GM13977 (cell line): ENCODE measurements at regions not wholly inside any gene's neighbourhood (a gene's known extent, or its start where the extent isn't known, plus 50 kb on each side); places are given as distances from the start of the nearest gene placed in this dataset.

Experiments
- DNase-seq: peaks from one replicate; pipeline ENCODE4 v3.0.0; 2012; ENCODE audit warnings: low spot score
- in situ Hi-C: fragments of 300-500 bp; cut with MboI; formaldehyde crosslinking; loops from one replicate; pipeline ENCODE4 v1.12.0; 2022; ENCODE audit warnings: low sequenced_read_pairs, low pct_unique_long_range_greater_than_20kb, mixed read lengths, inconsistent platforms; ENCODE audit not compliant: unreplicated experiment
- TF ChIP-seq, protein P1 (sequence below): IDR thresholded peaks from 2 replicates; pipeline ENCODE4 v1.5.1; 2012; ENCODE audit warnings: mild to moderate bottlenecking, control low read depth; ENCODE audit not compliant: insufficient read depth; ENCODE audit errors: extremely low read depth, missing control alignments

DNA sequence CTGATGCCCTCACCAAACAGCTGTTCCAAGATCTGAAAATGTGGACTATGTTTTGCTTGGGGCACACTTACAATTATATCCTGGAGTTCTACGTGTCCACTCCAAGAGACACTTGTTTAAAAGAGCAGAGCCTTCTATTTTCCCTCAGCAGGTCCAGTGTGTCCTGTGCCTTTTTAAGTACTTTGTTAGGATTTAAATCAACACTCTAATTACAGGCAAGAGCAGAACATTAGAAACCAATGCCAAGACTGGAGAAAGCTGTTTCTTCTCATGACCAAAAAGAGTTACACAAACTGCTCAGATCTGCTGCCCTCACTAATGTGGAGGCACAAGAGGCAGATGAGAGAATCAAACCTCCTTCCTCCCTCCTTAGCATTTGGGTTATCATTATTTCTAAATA is 452.9 kb downstream of the LMO4 start:
- in situ Hi-C loops = no loop called here

DNA sequence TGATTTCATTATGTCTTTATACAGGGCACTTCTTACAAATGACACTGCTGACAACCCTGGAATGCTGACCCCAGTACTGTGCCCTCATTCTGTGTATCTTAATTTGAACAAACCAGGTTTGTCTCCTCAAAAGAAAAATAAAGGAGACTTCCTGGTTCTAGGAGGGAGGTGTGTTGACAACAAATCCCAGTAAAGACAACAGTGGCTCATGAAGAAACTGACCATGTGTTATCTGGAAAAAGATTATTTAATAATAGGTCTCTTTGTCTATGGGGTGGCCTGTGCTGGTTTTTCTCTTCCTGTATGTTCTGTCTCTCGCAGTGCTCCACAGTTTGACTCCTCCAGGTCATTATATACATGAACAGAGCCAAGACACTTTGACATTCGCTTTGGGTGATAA is 454.6 kb downstream of the LMO4 start:
- in situ Hi-C loops = no loop called here
- TF ChIP-seq, protein P1, sequence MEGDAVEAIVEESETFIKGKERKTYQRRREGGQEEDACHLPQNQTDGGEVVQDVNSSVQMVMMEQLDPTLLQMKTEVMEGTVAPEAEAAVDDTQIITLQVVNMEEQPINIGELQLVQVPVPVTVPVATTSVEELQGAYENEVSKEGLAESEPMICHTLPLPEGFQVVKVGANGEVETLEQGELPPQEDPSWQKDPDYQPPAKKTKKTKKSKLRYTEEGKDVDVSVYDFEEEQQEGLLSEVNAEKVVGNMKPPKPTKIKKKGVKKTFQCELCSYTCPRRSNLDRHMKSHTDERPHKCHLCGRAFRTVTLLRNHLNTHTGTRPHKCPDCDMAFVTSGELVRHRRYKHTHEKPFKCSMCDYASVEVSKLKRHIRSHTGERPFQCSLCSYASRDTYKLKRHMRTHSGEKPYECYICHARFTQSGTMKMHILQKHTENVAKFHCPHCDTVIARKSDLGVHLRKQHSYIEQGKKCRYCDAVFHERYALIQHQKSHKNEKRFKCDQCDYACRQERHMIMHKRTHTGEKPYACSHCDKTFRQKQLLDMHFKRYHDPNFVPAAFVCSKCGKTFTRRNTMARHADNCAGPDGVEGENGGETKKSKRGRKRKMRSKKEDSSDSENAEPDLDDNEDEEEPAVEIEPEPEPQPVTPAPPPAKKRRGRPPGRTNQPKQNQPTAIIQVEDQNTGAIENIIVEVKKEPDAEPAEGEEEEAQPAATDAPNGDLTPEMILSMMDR = no peak
- no peak for DNase-seq

More for the DNA sequence above, 452.9 kb downstream of the LMO4 start:
- TF ChIP-seq, protein P1 = no peak
- DNase-seq = no peak

DNA sequence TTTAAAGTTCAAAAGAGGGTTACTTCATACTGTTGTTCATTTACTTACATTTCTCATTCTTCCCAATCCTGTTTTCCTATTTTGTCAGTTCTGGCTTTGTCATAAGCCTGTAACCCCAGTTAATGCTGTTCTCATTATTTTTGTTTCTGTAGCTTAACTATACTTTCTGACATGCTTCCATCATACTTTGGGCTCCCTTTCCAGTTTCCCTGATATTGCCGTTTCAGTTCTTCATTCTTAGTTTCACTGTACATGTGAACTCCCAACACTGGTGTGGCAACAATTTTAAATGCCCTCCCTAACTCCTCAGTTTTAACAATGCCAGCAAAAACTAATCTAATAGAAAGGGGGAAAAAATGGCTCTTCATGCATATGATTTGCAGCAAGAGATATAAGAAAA is 456.7 kb downstream of the LMO4 start:
- DNase-seq = no peak
- in situ Hi-C loops = no loop called here
- TF ChIP-seq, protein P1 = no peak

DNA sequence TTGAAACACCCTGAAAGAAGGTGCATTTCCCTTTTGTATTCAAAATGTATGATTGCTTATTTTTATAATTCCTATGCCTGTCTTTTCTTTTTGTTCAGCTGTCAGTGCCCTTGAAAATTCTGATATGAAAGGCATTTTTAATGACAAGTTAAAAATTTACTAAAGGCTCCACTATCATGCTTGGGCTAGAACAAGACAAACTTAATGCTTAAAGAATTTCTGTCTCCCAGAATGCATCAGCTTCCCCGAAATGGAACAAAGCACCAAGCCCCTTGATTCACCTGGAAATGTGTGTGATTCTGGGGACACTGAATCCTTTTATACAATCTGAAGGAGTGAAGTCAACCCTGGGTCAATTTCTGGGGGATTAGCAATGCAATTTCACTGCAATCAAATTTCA is 457.5 kb downstream of the LMO4 start:
- TF ChIP-seq, protein P1 = no peak
- in situ Hi-C loops = no loop called here
- no peak for DNase-seq

DNA sequence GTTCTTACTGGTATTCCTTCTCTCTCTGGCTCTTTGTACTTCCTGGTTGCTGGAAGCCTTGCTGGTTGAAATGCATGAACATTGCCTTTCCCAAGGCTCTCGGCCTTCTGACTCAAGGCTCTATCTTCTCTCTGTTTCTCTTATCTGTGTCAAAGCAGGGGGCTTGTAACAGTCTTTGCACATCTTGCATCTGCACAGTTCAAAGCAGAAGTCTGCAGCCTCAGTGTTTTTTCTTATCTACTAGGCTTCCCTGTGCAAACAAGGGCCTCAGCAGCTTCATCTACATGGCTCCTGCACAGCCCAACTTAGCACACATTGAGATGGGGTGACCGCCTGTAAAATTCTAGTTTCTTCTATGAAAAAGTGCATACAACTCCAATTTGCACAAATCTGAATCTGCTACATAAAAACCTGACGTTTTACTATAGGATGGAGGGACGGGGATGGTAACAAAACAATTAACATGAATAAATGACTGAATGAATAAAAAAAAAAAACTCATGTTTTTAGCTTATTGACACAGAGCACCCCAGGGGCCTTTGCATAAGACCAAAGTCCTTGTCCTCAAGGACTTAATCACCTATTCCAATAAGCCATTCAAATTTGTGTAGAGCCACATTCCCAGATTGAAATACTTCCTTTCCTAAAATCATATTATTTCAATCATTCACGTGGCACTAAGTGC is 458.3 kb downstream of the LMO4 start:
- in situ Hi-C loops = no loop called here
- DNase-seq = no peak
- TF ChIP-seq, protein P1 = no peak

DNA sequence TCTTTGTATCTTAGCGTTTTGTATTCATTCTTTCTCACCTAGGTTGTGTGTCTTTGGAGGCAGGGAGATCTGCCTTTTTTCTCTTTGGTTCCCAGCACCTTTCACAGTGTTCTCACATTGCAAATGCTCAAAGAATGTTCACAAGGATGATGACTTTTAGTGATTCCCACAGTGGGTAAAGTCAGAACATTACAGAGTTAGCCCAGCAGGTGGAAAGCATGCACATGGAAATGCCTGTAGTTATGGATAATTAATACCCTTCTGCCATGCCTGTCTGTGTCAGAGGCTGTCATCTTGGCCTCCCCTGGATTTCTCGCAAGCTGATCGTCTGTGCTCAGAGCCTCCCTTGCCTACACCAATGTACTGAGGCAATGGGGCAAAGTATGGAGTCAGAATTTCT is 458.9 kb downstream of the LMO4 start:
- no peak for DNase-seq
- in situ Hi-C loops = no loop called here
- TF ChIP-seq, protein P1 = no peak
